ENCODE measurements at regions not wholly inside any gene's neighbourhood (a gene's known extent, or its start where the extent isn't known, plus 50 kb on each side); places are given as distances from the start of the nearest gene placed in this dataset.

- TF ChIP-seq EZH2 (IDR thresholded peaks at IDR 0.05; ENCODE audit: insufficient read depth, poor library complexity, severe bottlenecking), result no peak
- TF ChIP-seq EZH2phosphoT487 (IDR thresholded peaks at IDR 0.05; ENCODE audit: insufficient read depth, low read depth), result no peak
Observed at GRCh38 chr2:216257089-216257488, 115.2 kb downstream of the MARCHF4 start.
